Right atrium auricular region (tissue), 2 donors: ENCODE measurements at regions not wholly inside any gene's neighbourhood (a gene's known extent, or its start where the extent isn't known, plus 50 kb on each side); places are given as distances from the start of the nearest gene placed in this dataset.

ENCODE experiments used
- DNase-seq: peaks from one replicate; pipeline ENCODE4 v3.0.0-alpha.2; 2019; ENCODE audit warnings: low spot score
- H3K27ac ChIP-seq, 2 donors: fragments of 200-600 bp; sonication (generic); 1 replicate in 1 of 2; 2 replicates in 1 of 2; pipeline ENCODE4 v1.5.1; 2016 to 2019
- H3K27me3 ChIP-seq, 2 donors: fragments of 200-600 bp; sonication (generic); one replicate each; pipeline versions ENCODE4 v1.5.1 to v1.6.0; 2017 to 2019
- H3K36me3 ChIP-seq: fragments of 200-600 bp; sonication (generic); one replicate; pipeline ENCODE4 v1.5.1; 2016
- H3K4me1 ChIP-seq, 2 donors: fragments of 200-600 bp; sonication (generic); one replicate each; pipeline versions ENCODE4 v1.5.1 to v1.6.0; 2017 to 2019
- H3K4me3 ChIP-seq, 2 donors: fragments of 200-600 bp; sonication (generic); 1 replicate in 1 of 2; 2 replicates in 1 of 2; pipeline ENCODE4 v1.5.1; 2017 to 2019; ENCODE audit warnings: mild to moderate bottlenecking in 1 of 2, moderate library complexity in 1 of 2
- H3K9me3 ChIP-seq, 2 donors: fragments of 200-600 bp; sonication (generic); one replicate each; pipeline ENCODE4 v1.5.1; 2019
- CTCF ChIP-seq, 2 donors: fragments of 200-600 bp; sonication (generic); IDR thresholded peaks; one replicate each; pipeline ENCODE4 v1.5.1; 2019; ENCODE audit warnings: antibody characterized with exemption in 2 of 2

GRCh38 chr9:113741886-113742854 lies 133.9 kb upstream of the ZNF618 start:
- Histone ChIP-seq H3K27me3 (no peaks in the 10 kb centered on the region), H3K4me1 (no peaks in the 10 kb centered on the region), H3K27ac (no peak overlapping the region), H3K9me3 (no peaks in the 10 kb centered on the region), H3K36me3 (no peaks in the 10 kb centered on the region), H3K4me3 (no peak overlapping the region)
- no peak for DNase-seq
- no peak for TF ChIP-seq CTCF (IDR thresholded peaks at IDR 0.05)

GRCh38 chr9:113742878-113743277 lies 133.2 kb upstream of the ZNF618 start:
- Histone ChIP-seq H3K9me3 (peaks cover 0 to 3% of the 10 kb centered on the region in 2 donors), H3K27me3 (no peaks in the 10 kb centered on the region), H3K4me3 (no peak overlapping the region), H3K4me1 (no peaks in the 10 kb centered on the region), H3K27ac (no peak overlapping the region), H3K36me3 (no peaks in the 10 kb centered on the region)
- no peak for TF ChIP-seq CTCF (IDR thresholded peaks at IDR 0.05)
- no peak for DNase-seq

- Histone ChIP-seq H3K36me3 (no peaks in the 10 kb centered on the region), H3K4me1 (no peaks in the 10 kb centered on the region), H3K9me3 (peaks cover 0 to 19% of the 10 kb centered on the region in 2 donors), H3K27me3 (no peaks in the 10 kb centered on the region), H3K27ac (no peak overlapping the region), H3K4me3 (no peak overlapping the region)
- DNase-seq = no peak
- no peak for TF ChIP-seq CTCF (IDR thresholded peaks at IDR 0.05)
Observed at GRCh38 chr9:113746486-113746885, 129.6 kb upstream of the ZNF618 start.

GRCh38 chr9:113748135-113748534 lies 128.0 kb upstream of the ZNF618 start:
- no peak for TF ChIP-seq CTCF (IDR thresholded peaks at IDR 0.05)
- H3K36me3 ChIP-seq = no peaks in the 10 kb centered on the region
- H3K27me3 ChIP-seq = no peaks in the 10 kb centered on the region
- H3K27ac ChIP-seq = no peak overlapping the region
- no peaks in the 10 kb centered on the region for H3K4me1 ChIP-seq
- H3K9me3 ChIP-seq = peaks cover 0 to 19% of the 10 kb centered on the region in 2 donors
- no peak for DNase-seq
- no peak overlapping the region for H3K4me3 ChIP-seq

- Histone ChIP-seq H3K27ac (no peak overlapping the region), H3K9me3 (peaks cover 0 to 9% of the 10 kb centered on the region in 2 donors), H3K27me3 (no peaks in the 10 kb centered on the region), H3K4me3 (no peak overlapping the region), H3K36me3 (no peaks in the 10 kb centered on the region), H3K4me1 (no peaks in the 10 kb centered on the region)
- TF ChIP-seq CTCF (IDR thresholded peaks at IDR 0.05) = no peak
- DNase-seq = no peak
Observed at GRCh38 chr9:113753398-113754119, 122.5 kb upstream of the ZNF618 start.
